ENCODE measurements at regions not wholly inside any gene's neighbourhood (a gene's known extent, or its start where the extent isn't known, plus 50 kb on each side); places are given as distances from the start of the nearest gene placed in this dataset.

- TF ChIP-seq CTCF (IDR thresholded peaks at IDR 0.05) (no peak), POLR2A (IDR thresholded peaks at IDR 0.05) (no peak), EP300 (IDR thresholded peaks at IDR 0.05) (no peak)
These were observed 1125.2 kb upstream of the CNTN5 start for GRCh38 chr11:97895572-97895971.

All from sigmoid colon (tissue), 4 donors.